Ishikawa (cell line): ENCODE measurements at regions not wholly inside any gene's neighbourhood (a gene's known extent, or its start where the extent isn't known, plus 50 kb on each side); places are given as distances from the start of the nearest gene placed in this dataset.

ENCODE experiments used
- CEBPB ChIP-seq: IDR thresholded peaks from 2 replicates; pipeline ENCODE4 v1.6.1; 2012
- CREB1 ChIP-seq: IDR thresholded peaks from 2 replicates; pipeline ENCODE4 v1.6.1; 2012; ENCODE audit warnings: low read depth
- EGR1 ChIP-seq: IDR thresholded peaks from 2 replicates; pipeline ENCODE4 v1.6.1; 2012
- EP300 ChIP-seq: IDR thresholded peaks from 2 replicates; pipeline ENCODE4 v1.6.1; 2012; ENCODE audit warnings: borderline replicate concordance
- FOXM1 ChIP-seq: IDR thresholded peaks from 2 replicates; pipeline ENCODE4 v1.6.1; 2012; ENCODE audit warnings: low read depth, borderline replicate concordance
- MAX ChIP-seq: IDR thresholded peaks from 2 replicates; pipeline ENCODE4 v1.6.1; 2012
- NFIC ChIP-seq: IDR thresholded peaks from 2 replicates; pipeline ENCODE4 v1.6.1; 2012
- RAD21 ChIP-seq: IDR thresholded peaks from 2 replicates; pipeline ENCODE4 v1.6.1; 2012; ENCODE audit warnings: low read depth
- REST ChIP-seq: IDR thresholded peaks from 2 replicates; pipeline ENCODE4 v1.6.1; 2012; ENCODE audit warnings: low read depth, mild to moderate bottlenecking
- TAF1 ChIP-seq: IDR thresholded peaks from 2 replicates; pipeline ENCODE4 v1.6.1; 2012; ENCODE audit warnings: low read depth, mild to moderate bottlenecking
- TCF12 ChIP-seq: IDR thresholded peaks from 2 replicates; pipeline ENCODE4 v1.6.1; 2012; ENCODE audit warnings: low read depth
- TEAD4 ChIP-seq: IDR thresholded peaks from 2 replicates; pipeline ENCODE4 v1.6.1; 2012
- YY1 ChIP-seq: IDR thresholded peaks from 2 replicates; pipeline ENCODE4 v1.6.1; 2012; ENCODE audit warnings: low read depth
- ZBTB7A ChIP-seq: IDR thresholded peaks from 2 replicates; pipeline ENCODE4 v1.6.1; 2012; ENCODE audit warnings: low read depth
- TF ChIP-seq, protein P1 (sequence below): IDR thresholded peaks from 2 replicates; pipeline ENCODE4 v1.6.1; 2012

GRCh38 chr18:35818353-35818667 lies 154.2 kb upstream of the RMP24 start:
- TF ChIP-seq EGR1 (no peak), TEAD4 (no peak), REST (no peak), YY1 (no peak), ZBTB7A (no peak), RAD21 (no peak), FOXM1 (no peak), CREB1 (no peak), EP300 (no peak), CEBPB (no peak), TAF1 (no peak), TCF12 (no peak)

DNA sequence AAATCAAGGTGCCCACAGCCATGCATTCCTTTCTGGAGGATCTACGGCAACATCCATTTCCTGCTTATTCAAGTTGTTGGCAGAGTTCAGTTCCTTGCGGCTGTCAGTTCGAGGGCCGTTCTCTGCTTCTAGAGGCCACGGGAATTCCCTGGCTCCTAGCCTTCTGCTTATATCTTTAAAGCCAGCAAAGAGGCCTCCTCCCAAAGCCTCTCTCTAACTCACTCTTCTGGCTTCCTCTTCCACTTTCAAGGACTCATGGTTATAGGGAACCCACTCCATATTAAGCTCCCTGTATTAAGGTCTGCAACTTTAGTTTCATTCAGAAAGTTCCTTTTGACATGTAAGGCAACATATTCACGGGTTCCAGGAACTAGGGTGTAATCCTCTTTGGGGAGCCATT lies 150.1 kb upstream of the RMP24 start:
- no peak for TF ChIP-seq CEBPB
- TF ChIP-seq REST, result no peak
- TF ChIP-seq TCF12, result no peak
- no peak for TF ChIP-seq NFIC
- TF ChIP-seq MAX, result no peak
- no peak for TF ChIP-seq CREB1
- TF ChIP-seq, protein P1, sequence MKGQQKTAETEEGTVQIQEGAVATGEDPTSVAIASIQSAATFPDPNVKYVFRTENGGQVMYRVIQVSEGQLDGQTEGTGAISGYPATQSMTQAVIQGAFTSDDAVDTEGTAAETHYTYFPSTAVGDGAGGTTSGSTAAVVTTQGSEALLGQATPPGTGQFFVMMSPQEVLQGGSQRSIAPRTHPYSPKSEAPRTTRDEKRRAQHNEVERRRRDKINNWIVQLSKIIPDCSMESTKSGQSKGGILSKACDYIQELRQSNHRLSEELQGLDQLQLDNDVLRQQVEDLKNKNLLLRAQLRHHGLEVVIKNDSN, result no peak
- no peak for TF ChIP-seq YY1
- TF ChIP-seq TAF1, result no peak
- no peak for TF ChIP-seq ZBTB7A
- TF ChIP-seq EGR1, result no peak
- TF ChIP-seq EP300, result no peak

GRCh38 chr18:35826477-35826876 lies 146.0 kb upstream of the RMP24 start:
- no peak for TF ChIP-seq NFIC
- TF ChIP-seq TCF12, result no peak

DNA sequence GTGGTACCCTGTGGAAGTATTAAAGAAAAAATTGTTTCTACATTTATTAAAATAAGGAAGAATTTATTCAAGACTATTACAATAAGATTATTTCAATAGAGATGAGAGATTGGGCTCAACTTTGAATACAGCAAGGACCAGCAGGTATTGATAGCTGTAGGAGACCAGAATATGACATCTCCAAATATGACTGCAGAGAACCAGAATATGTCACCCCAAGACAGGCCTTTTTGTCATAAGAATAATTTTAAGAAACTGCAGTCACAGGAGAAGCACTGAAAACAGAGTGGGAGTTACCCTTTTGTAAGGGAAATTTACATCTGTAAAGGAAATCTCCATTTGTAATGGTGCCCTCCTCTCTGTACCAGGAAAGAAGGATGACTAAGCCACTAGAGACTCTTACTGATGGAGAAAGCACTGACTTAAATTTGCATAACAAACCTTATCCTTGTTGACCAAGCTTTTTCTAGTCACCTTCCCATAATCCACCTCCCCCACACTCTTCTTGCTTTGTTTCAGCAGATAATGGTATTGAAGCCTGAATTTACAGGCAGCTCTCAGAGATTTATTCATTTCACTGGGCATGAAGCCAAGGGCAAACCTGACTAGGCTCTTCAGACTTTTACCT lies 145.1 kb upstream of the RMP24 start:
- no peak for TF ChIP-seq REST
- TF ChIP-seq EP300, result no peak
- TF ChIP-seq NFIC, result no peak
- TF ChIP-seq ZBTB7A, result no peak
- TF ChIP-seq TAF1, result no peak
- TF ChIP-seq CREB1, result no peak
- TF ChIP-seq MAX, result no peak
- TF ChIP-seq FOXM1, result no peak
- TF ChIP-seq YY1, result no peak
- no peak for TF ChIP-seq CEBPB
- no peak for TF ChIP-seq TEAD4
- no peak for TF ChIP-seq TCF12
- TF ChIP-seq EGR1, result no peak
- TF ChIP-seq, protein P1, result no peak
- TF ChIP-seq RAD21, result no peak

DNA sequence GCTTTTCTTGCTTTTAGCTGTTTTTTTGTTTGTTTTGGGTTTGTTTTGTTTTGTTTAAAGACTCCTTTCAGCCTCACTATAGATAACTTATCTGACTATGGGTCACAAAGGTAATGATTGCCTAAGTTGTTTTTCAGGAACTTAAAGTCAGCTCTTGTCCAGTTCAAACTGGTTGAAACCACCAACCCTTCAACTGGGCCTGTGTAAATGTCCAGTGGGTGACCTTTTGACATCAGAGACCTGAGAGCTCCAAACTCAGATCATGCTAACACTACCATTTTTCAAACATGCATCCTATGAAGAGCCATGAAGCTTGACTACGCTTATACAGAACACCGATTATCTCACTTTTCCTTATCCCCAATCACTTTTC lies 144.6 kb upstream of the RMP24 start:
- TF ChIP-seq TAF1, result no peak
- no peak for TF ChIP-seq ZBTB7A
- TF ChIP-seq CREB1, result no peak
- TF ChIP-seq RAD21, result no peak
- TF ChIP-seq, protein P1, result no peak
- TF ChIP-seq NFIC, result no peak
- no peak for TF ChIP-seq CEBPB
- no peak for TF ChIP-seq TEAD4
- no peak for TF ChIP-seq YY1
- TF ChIP-seq MAX, result no peak
- TF ChIP-seq FOXM1, result no peak
- no peak for TF ChIP-seq REST
- TF ChIP-seq EP300, result no peak
- no peak for TF ChIP-seq TCF12
- TF ChIP-seq EGR1, result no peak
